Astrocyte of the spinal cord (primary cell): ENCODE measurements at regions not wholly inside any gene's neighbourhood (a gene's known extent, or its start where the extent isn't known, plus 50 kb on each side); places are given as distances from the start of the nearest gene placed in this dataset.
A peak's percentile ranks its signal among the peaks of the same experiment; 100 is the strongest.

Experiments
- DNase-seq: peaks from one replicate; pipeline ENCODE4 v3.0.0; 2011; ENCODE audit warnings: low read depth, low spot score
- H3K4me3 ChIP-seq: 2 replicates; pipeline ENCODE4 v1.5.1; 2011; ENCODE audit warnings: low read depth, mild to moderate bottlenecking, low read length, moderate library complexity
- in situ Hi-C: cut with HindIII; loops from 2 replicates; pipeline ENCODE4 v1.10.0; 2017; ENCODE audit warnings: low sequenced_read_pairs
- TF ChIP-seq, protein P1 (sequence below): IDR thresholded peaks from 2 replicates; pipeline ENCODE4 v1.5.1; 2012; ENCODE audit warnings: low read depth, mild to moderate bottlenecking, low read length, inconsistent platforms

DNA sequence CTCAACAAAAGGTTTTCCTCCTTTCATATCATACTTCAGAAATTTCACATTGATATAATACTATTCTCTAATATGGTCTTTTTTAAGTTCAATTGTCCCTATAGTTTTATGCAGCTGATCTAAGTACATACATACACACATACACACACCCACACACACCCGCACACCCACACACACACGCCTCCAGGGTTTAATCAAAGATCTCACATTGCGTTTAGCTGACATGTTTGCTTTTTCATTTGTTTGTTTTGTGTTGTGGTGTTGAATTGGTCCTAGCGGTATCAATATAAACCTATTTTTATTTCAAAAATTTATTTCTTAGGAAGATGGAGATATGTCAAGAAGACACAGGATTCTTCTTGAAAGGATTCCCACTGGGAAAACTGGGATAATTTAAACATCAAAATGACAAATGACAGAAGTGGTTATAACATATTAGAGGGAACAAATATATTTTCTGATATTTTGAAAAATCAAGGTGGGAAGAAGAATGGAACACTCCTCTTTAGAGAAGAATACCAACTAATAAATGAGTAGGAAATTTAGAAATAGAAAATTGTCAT is 434.9 kb upstream of the SLC30A5 start:
- in situ Hi-C loops: no loop called here
- TF ChIP-seq, protein P1, sequence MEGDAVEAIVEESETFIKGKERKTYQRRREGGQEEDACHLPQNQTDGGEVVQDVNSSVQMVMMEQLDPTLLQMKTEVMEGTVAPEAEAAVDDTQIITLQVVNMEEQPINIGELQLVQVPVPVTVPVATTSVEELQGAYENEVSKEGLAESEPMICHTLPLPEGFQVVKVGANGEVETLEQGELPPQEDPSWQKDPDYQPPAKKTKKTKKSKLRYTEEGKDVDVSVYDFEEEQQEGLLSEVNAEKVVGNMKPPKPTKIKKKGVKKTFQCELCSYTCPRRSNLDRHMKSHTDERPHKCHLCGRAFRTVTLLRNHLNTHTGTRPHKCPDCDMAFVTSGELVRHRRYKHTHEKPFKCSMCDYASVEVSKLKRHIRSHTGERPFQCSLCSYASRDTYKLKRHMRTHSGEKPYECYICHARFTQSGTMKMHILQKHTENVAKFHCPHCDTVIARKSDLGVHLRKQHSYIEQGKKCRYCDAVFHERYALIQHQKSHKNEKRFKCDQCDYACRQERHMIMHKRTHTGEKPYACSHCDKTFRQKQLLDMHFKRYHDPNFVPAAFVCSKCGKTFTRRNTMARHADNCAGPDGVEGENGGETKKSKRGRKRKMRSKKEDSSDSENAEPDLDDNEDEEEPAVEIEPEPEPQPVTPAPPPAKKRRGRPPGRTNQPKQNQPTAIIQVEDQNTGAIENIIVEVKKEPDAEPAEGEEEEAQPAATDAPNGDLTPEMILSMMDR: no peak
- DNase-seq: no peak
- no peak overlapping the region for H3K4me3 ChIP-seq

DNA sequence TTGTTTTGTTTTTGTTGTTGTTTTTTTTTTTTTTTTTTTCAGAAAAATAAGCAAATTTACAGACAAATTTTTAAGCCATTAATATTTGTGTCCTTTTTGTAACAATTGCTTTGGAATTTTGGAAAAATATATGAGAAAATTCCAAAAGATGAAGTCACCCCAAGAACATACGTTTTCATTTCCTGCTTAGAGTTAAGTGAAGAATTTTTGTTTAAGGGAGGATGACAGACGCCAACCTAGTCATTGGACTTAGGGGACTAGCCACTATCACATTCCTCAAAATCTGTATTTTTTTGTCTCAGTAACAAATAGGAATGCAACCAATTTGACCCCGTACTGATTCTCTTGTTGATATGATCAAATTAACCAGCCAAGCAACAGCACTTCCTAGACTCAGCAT is 433.9 kb upstream of the SLC30A5 start:
- H3K4me3 ChIP-seq: no peak overlapping the region
- TF ChIP-seq, protein P1: no peak
- in situ Hi-C loops: no loop called here
- DNase-seq: no peak

DNA sequence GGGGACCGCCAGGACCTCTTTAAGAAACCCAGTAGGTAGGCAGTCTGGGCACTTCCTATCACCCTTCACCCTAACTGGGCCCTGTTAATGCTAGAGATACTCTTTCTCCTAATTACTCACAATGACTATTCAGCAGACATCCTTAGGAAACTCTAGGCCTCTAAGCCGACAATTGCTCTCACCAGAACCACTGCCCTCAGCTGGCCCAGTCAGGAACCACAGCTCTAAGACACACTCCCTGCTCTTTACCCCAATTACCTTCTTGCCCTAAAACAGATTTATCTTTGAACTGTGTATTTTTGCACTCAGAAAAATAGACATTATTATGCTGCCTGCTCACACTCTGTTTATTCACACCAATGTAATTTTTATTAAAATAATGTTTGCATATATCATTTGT is 432.6 kb upstream of the SLC30A5 start:
- no peak overlapping the region for H3K4me3 ChIP-seq
- no peak for DNase-seq
- TF ChIP-seq, protein P1: peak; percentile 41
- in situ Hi-C loops: no loop called here

- H3K4me3 ChIP-seq: no peak overlapping the region
- DNase-seq: no peak
- in situ Hi-C loops: no loop called here
- TF ChIP-seq, protein P1: no peak
Measured at GRCh38 chr5:68662804-68663307, 431.0 kb upstream of the SLC30A5 start.

DNA sequence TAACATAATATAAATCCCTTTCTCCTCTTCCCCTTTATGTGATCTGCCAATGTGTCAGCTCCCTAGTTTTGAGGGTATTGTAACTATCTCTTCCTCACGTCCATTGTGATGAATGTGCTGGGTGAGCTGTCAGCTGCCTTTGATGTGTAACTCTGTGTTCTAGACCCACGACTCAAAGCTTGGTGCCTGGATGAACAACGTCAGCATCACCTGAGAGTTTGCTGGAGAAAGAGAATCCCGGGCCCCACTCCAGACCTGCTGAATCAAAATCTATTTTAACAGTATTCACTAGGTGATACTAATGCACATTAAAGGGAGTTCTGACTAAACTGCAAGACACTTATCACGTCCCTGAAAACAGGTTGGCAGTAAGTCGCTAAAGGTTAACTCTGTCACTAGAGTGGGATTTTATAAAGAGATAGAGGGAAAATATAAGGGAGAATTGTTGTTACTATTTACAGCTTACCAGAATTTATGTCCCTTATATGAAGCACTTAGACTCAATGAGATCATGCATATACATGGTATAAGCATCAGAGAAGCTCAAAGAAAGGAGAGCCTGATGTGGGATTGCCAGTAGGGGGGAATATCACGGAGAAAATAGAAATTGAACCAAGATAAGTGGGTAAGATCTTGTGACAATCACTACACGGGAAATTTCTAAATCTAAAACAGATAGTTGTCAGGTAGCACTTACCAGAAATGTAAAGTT is 423.8 kb upstream of the SLC30A5 start:
- TF ChIP-seq, protein P1: no peak
- in situ Hi-C loops: no loop called here
- DNase-seq: no peak
- no peak overlapping the region for H3K4me3 ChIP-seq

DNA sequence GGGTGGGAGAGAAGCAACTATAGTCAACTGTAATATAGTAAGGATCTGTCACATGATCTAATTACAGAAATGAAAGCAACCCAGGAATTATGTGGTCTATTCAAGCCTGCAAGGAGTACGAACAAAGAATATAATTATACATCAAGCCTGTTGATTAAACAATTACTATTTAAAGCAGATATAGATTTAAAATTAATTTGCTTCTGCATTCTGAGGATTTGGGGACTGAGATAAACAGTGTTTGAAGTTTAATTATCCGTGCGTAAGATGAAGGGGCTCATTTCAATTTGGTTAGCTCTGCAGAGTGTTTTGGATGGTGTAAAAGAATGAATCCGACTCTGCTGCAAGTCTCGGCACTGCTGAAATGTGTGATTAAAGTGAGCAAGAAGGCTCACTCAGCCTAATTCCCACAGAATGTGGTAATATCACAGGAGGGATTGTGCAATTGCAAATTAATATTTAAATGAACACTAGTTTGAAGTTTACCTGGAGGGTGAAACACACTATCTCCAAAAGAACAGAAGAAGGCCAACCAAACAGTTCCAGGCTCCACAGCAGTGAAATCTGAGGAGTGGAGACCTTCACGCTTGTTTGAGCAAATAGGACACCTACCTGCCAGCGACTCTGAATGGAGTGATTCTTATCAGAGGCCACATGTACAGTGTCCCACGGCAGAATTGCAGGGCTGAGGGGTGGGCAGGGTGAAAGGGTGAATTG is 420.6 kb upstream of the SLC30A5 start:
- in situ Hi-C loops: no loop called here
- TF ChIP-seq, protein P1: no peak
- DNase-seq: no peak
- no peak overlapping the region for H3K4me3 ChIP-seq
